Smooth muscle cell (in vitro differentiated cells): ENCODE measurements at regions not wholly inside any gene's neighbourhood (a gene's known extent, or its start where the extent isn't known, plus 50 kb on each side); places are given as distances from the start of the nearest gene placed in this dataset.
A peak's percentile ranks its signal among the peaks of the same experiment; 100 is the strongest.

Experiments
- DNase-seq: peaks from one replicate; lab custom pipeline; 2025; ENCODE audit not compliant: unreplicated experiment; lab: John Stamatoyannopoulos, UW
- H2AFZ ChIP-seq: fragments of 200-600 bp; sonication (generic); 2 replicates; pipeline ENCODE4 v1.6.0; 2016; ENCODE audit warnings: antibody characterized with exemption, low read depth, mild to moderate bottlenecking
- H3F3A ChIP-seq: fragments of 200-600 bp; sonication (generic); 2 replicates; pipeline ENCODE4 v1.6.0; 2017; ENCODE audit warnings: antibody characterized with exemption, low read depth
- H3K27ac ChIP-seq: fragments of 200-600 bp; sonication (generic); 2 replicates; pipeline ENCODE4 v1.5.1; 2016; ENCODE audit warnings: low read depth, mild to moderate bottlenecking
- H3K27me3 ChIP-seq: fragments of 200-600 bp; sonication (generic); 2 replicates; pipeline ENCODE4 v1.6.1; 2016; ENCODE audit warnings: low read depth, mild to moderate bottlenecking
- H3K36me3 ChIP-seq: fragments of 200-600 bp; sonication (generic); 2 replicates; pipeline ENCODE4 v1.5.1; 2016; ENCODE audit warnings: low read depth
- H3K4me1 ChIP-seq: fragments of 200-600 bp; sonication (generic); 2 replicates; pipeline ENCODE4 v1.5.1; 2016; ENCODE audit warnings: low read depth
- H3K4me2 ChIP-seq: fragments of 200-600 bp; sonication (generic); 2 replicates; pipeline ENCODE4 v1.6.0; 2016; ENCODE audit warnings: mild to moderate bottlenecking
- H3K4me3 ChIP-seq: fragments of 200-600 bp; sonication (generic); 2 replicates; pipeline ENCODE4 v1.5.1; 2016; ENCODE audit warnings: mild to moderate bottlenecking
- H3K79me2 ChIP-seq: fragments of 200-600 bp; sonication (generic); 2 replicates; pipeline ENCODE4 v1.6.0; 2016; ENCODE audit warnings: low read depth, mild to moderate bottlenecking
- H3K9ac ChIP-seq: fragments of 200-600 bp; sonication (generic); 2 replicates; pipeline ENCODE4 v1.6.0; 2016; ENCODE audit warnings: low read depth
- H3K9me3 ChIP-seq: fragments of 200-600 bp; sonication (generic); replicated peaks from 2 replicates; pipeline ENCODE4 v1.5.1; 2016; ENCODE audit warnings: low read depth
- H4K20me1 ChIP-seq: fragments of 200-600 bp; sonication (generic); 2 replicates; pipeline ENCODE4 v1.6.0; 2016; ENCODE audit warnings: low read depth
- WGBS: methylation state at CpG from one replicate; pipeline ENCODE4 v1.1.7; 2016; ENCODE audit warnings: low lambda C conversion rate; 5-methylcytosine and 5-hydroxymethylcytosine counted together
- TF ChIP-seq, protein P1 (sequence below): fragments of 200-600 bp; sonication (generic); IDR thresholded peaks from 2 replicates; pipeline ENCODE4 v1.5.1; 2017; ENCODE audit warnings: borderline replicate concordance, mild to moderate bottlenecking, antibody characterized with exemption; ENCODE audit not compliant: insufficient read depth, poor library complexity, severe bottlenecking

DNA sequence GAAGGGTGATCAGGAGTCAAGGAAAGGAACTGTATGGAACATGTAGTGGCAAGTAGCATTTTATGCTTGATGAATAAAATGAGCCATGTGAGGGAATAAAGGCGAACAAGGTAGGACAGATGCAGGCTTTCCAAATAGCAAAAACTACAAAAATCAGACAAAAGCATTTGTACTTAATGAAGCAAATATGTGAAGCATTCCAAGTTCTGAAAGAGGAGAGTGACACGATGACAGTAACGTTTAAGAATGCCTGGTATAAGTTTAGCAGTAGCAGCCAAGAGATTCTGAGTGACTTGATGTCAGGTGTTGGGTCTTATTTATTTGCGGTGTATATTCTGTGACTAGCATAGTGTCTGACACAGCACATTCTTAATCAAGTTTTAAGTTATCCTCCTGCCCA is 408.2 kb upstream of the RASGRP1 start:
- no peak overlapping the region for H3K27ac ChIP-seq
- H3K9me3 ChIP-seq = no peaks in the 10 kb centered on the region
- no peaks in the 10 kb centered on the region for H3K4me1 ChIP-seq
- no peak overlapping the region for H3K4me3 ChIP-seq
- no peaks in the 10 kb centered on the region for H3K79me2 ChIP-seq
- no peak overlapping the region for H2AFZ ChIP-seq
- no peaks in the 10 kb centered on the region for H3K27me3 ChIP-seq
- no peak overlapping the region for H3K4me2 ChIP-seq
- no peaks in the 10 kb centered on the region for H3F3A ChIP-seq
- 86% methylated on average over 4 of the region's 4 CpGs for WGBS
- no peak for DNase-seq
- H3K9ac ChIP-seq = no peak overlapping the region
- H3K36me3 ChIP-seq = no peaks in the 10 kb centered on the region
- TF ChIP-seq, protein P1, sequence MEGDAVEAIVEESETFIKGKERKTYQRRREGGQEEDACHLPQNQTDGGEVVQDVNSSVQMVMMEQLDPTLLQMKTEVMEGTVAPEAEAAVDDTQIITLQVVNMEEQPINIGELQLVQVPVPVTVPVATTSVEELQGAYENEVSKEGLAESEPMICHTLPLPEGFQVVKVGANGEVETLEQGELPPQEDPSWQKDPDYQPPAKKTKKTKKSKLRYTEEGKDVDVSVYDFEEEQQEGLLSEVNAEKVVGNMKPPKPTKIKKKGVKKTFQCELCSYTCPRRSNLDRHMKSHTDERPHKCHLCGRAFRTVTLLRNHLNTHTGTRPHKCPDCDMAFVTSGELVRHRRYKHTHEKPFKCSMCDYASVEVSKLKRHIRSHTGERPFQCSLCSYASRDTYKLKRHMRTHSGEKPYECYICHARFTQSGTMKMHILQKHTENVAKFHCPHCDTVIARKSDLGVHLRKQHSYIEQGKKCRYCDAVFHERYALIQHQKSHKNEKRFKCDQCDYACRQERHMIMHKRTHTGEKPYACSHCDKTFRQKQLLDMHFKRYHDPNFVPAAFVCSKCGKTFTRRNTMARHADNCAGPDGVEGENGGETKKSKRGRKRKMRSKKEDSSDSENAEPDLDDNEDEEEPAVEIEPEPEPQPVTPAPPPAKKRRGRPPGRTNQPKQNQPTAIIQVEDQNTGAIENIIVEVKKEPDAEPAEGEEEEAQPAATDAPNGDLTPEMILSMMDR = no peak
- H4K20me1 ChIP-seq = no peaks in the 10 kb centered on the region

DNA sequence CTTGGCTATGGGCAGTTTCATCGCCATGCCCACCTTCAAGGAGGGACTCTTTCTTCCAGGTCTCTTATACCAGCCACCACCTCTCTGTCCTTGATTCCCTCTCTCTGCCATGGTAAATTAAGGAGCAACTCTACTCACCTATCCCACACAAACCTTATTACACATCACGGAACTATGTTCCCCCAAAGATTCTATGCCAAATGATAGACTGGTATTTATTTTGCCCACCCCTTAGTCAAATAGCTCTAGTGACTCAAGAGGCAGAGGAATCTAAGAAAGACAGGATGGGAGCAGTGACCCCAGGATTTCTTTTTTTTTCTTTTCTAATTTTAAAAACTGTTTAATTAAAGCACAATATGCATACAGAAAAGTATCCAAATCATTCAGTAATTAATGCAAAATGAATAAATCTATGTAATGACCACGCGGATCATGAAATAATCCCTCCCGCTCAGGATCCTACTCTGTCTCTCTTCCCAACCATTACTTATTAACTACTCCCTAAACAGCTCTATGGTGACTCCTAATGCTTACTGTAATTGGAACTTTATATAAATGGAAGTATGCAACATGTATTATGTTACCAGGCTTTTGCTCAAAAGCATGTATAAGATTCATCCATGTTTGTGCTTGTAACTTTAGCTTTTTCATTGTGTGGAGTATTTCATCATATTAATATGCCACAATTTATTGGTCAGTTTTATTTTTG is 410.8 kb upstream of the RASGRP1 start:
- Histone ChIP-seq H3K27ac (no peak overlapping the region), H3K79me2 (no peaks in the 10 kb centered on the region)
- 78% methylated on average over 5 of the region's 5 CpGs for WGBS

DNA sequence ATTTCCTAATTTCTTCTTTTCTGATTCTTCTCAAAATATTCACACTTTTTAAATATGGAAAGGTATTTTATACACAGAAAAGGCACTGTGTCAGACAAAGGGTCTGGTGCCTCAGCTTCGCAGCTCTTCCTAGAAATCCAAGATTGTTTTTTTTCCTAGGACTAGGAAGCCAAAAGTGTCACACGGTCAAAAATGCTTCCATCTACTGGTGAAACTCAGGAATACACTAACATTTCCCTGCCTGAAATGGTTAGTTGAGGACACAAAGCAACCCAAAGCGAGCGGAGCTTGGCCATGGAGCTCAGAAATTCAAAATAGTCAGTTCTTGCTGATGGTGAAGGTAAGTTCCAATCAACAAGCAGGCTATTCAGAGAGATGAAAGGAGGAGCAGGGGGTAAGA is 426.5 kb upstream of the RASGRP1 start:
- Histone ChIP-seq H4K20me1 (no peaks in the 10 kb centered on the region), H3K27me3 (no peaks in the 10 kb centered on the region), H3K4me3 (no peak overlapping the region), H3K4me2 (no peak overlapping the region), H2AFZ (no peak overlapping the region), H3F3A (no peaks in the 10 kb centered on the region), H3K36me3 (no peaks in the 10 kb centered on the region), H3K4me1 (no peaks in the 10 kb centered on the region), H3K9ac (no peak overlapping the region), H3K79me2 (no peaks in the 10 kb centered on the region), H3K27ac (no peak overlapping the region), H3K9me3 (no peaks in the 10 kb centered on the region)
- TF ChIP-seq, protein P1 = peak; percentile 52
- DNase-seq = no peak
- WGBS = 54% methylated on average over 4 of the region's 4 CpGs

More for the DNA sequence above, 410.8 kb upstream of the RASGRP1 start:
- no peak overlapping the region for H3K4me2 ChIP-seq
- TF ChIP-seq, protein P1 = no peak
- H3K27me3 ChIP-seq = no peaks in the 10 kb centered on the region
- no peaks in the 10 kb centered on the region for H3F3A ChIP-seq
- no peak for DNase-seq
- no peaks in the 10 kb centered on the region for H4K20me1 ChIP-seq
- H3K4me3 ChIP-seq = no peak overlapping the region
- no peaks in the 10 kb centered on the region for H3K36me3 ChIP-seq
- no peak overlapping the region for H3K9ac ChIP-seq
- no peaks in the 10 kb centered on the region for H3K9me3 ChIP-seq
- H3K4me1 ChIP-seq = no peaks in the 10 kb centered on the region
- no peak overlapping the region for H2AFZ ChIP-seq

DNA sequence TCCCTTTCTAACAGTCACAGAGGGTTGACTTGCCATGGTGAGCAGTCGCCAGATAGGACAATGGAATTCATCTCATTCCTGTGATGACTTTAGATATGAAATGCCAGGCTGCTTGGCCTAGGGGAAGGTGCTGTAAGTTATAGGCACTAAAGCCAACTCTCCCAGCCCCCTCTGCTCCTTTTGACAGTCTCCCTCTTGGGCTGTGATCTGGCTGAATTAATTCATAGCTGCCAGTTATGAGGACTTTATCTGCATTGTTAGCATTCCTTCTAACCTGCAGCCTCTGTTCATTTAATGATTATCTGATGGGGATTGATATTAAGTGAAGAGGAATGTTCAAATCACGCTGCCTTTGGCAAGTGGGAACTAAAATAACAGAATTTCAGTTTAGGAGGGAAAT is 427.1 kb upstream of the RASGRP1 start:
- peak overlapping the region; percentile 3 for H2AFZ ChIP-seq
- WGBS = 86% methylated on average over 2 of the region's 2 CpGs
- no peak for DNase-seq

More for the DNA sequence above, 427.1 kb upstream of the RASGRP1 start:
- H3K79me2 ChIP-seq = no peaks in the 10 kb centered on the region
- H3K27ac ChIP-seq = no peak overlapping the region
- no peaks in the 10 kb centered on the region for H3K27me3 ChIP-seq
- no peaks in the 10 kb centered on the region for H3K36me3 ChIP-seq
- no peaks in the 10 kb centered on the region for H3K9me3 ChIP-seq
- H3K4me1 ChIP-seq = no peaks in the 10 kb centered on the region
- TF ChIP-seq, protein P1 = no peak
- H3K4me2 ChIP-seq = no peak overlapping the region
- H3F3A ChIP-seq = no peaks in the 10 kb centered on the region
- H4K20me1 ChIP-seq = no peaks in the 10 kb centered on the region
- no peak overlapping the region for H3K9ac ChIP-seq
- H3K4me3 ChIP-seq = no peak overlapping the region
